ENCODE measurements at regions not wholly inside any gene's neighbourhood (a gene's known extent, or its start where the extent isn't known, plus 50 kb on each side); places are given as distances from the start of the nearest gene placed in this dataset.

- WGBS, 2 experiments (ENCODE audit: extremely low coverage in 1 of 2, insufficient coverage in 1 of 2, insufficient read length in 1 of 2, insufficient replicate concordance in 2 of 2, low coverage in 1 of 2, low lambda C conversion rate in 2 of 2, missing lambda C conversion rate in 1 of 2): 86% methylated on average over 3 of the region's 3 CpGs; no CpG with 5 or more reads in 1 of the 2 experiments
- H2BK20ac ChIP-seq (ENCODE audit: low read length): no peak overlapping the region
These were observed 494.5 kb upstream of the RGMA start for GRCh38 chr15:93583552-93583951.

More at GRCh38 chr15:93583552-93583951, 494.5 kb upstream of the RGMA start:
- Histone ChIP-seq H3K4me2 (ENCODE audit: insufficient read depth in 1 of 2, low read depth in 2 of 2, low read length in 2 of 2) (no peak overlapping the region), H3K27me3 (replicated peaks in 1 of 4; ENCODE audit: control insufficient read depth in 3 of 4, extremely low read depth in 1 of 4, insufficient read depth in 3 of 4, low read length in 3 of 4) (no peaks in the 10 kb centered on the region), H3K9ac (replicated peaks in 1 of 4; ENCODE audit: extremely low read depth in 1 of 4, low read depth in 3 of 4, low read length in 3 of 4) (no peak overlapping the region), H3K4ac (replicated peaks; ENCODE audit: insufficient read length, low read depth, low read length) (no peak overlapping the region), H4K8ac (ENCODE audit: extremely low read depth, insufficient read depth, low read length) (no peak overlapping the region), H2AFZ (ENCODE audit: low read length) (no peak overlapping the region), H2BK5ac (ENCODE audit: low read depth, low read length) (no peak overlapping the region), H4K5ac (ENCODE audit: insufficient read length, low read depth, low read length) (no peak overlapping the region), H3K56ac (replicated peaks; ENCODE audit: insufficient read length, low read depth, low read length) (no peak overlapping the region), H2AK5ac (ENCODE audit: low read depth, low read length) (no peak overlapping the region), H3K18ac (ENCODE audit: extremely low read depth, low read length) (no peak overlapping the region), H3K4me1 (replicated peaks in 1 of 4; ENCODE audit: control insufficient read depth in 3 of 4, insufficient read depth in 4 of 4, low read length in 3 of 4) (no peaks in the 10 kb centered on the region), H3K27ac (ENCODE audit: low read depth, low read length) (no peak overlapping the region), H4K91ac (replicated peaks; ENCODE audit: insufficient read length, low read length) (no peak overlapping the region), H3K4me3 (ENCODE audit: extremely low read depth in 1 of 4, insufficient read depth in 2 of 4, low read depth in 3 of 4, low read length in 4 of 4) (no peak overlapping the region), H4K20me1 (replicated peaks in 1 of 2; ENCODE audit: control insufficient read depth in 1 of 2, insufficient read depth in 2 of 2, low read length in 2 of 2) (no peaks in the 10 kb centered on the region), H3K9me3 (ENCODE audit: insufficient read depth in 2 of 2, low read depth in 1 of 2, low read length in 1 of 2) (no peaks in the 10 kb centered on the region), H3K23ac (ENCODE audit: insufficient read length) (no peak overlapping the region), H3K14ac (ENCODE audit: insufficient read length) (no peak overlapping the region), H2BK15ac (ENCODE audit: low read length) (no peak overlapping the region), H3K79me1 (ENCODE audit: low read depth, low read length) (no peaks in the 10 kb centered on the region), H3K36me3 (ENCODE audit: control insufficient read depth in 2 of 4, insufficient read depth in 4 of 4, low read length in 3 of 4) (no peaks in the 10 kb centered on the region), H3K79me2 (ENCODE audit: control insufficient read depth in 1 of 2, insufficient read depth in 2 of 2, low read length in 2 of 2) (no peaks in the 10 kb centered on the region), H2BK120ac (replicated peaks; ENCODE audit: low read depth, low read length) (no peak overlapping the region), H3K23me2 (ENCODE audit: low read depth, low read length) (no peaks in the 10 kb centered on the region), H2BK12ac (ENCODE audit: low read depth, low read length) (no peak overlapping the region)
- no peak for DNase-seq (ENCODE audit: low read depth in 1 of 2, low spot score in 2 of 2)
- ChIA-PET POLR2A (ENCODE audit: partially characterized antibody) (no interaction called here), CTCF (ENCODE audit: partially characterized antibody) (interaction anchor here (0.6 to 0.8 kb wide), 5 partner anchors 15 to 349 kb away, joined by 3 to 5 read pairs (median 3); no protein-coding TSS in a partner anchor)
- TF ChIP-seq CBX5 (IDR thresholded peaks at IDR 0.05; ENCODE audit: low read depth, low read length): no peak
- no peak for TF ChIP-seq TBP (IDR thresholded peaks at IDR 0.05; ENCODE audit: low read depth, low read length)
- TF ChIP-seq ASH2L (IDR thresholded peaks at IDR 0.05; ENCODE audit: low read length): no peak
- no peak for TF ChIP-seq SP4 (IDR thresholded peaks at IDR 0.05; ENCODE audit: low read length)
- no peak for TF ChIP-seq KDM5A (IDR thresholded peaks at IDR 0.05; ENCODE audit: low read length)
- TF ChIP-seq TCF12 (IDR thresholded peaks at IDR 0.05; ENCODE audit: low read depth, low read length): no peak
- TF ChIP-seq SIX5 (IDR thresholded peaks at IDR 0.05; ENCODE audit: low read depth, low read length): no peak
- no peak for TF ChIP-seq SAP30 (IDR thresholded peaks at IDR 0.05; ENCODE audit: insufficient read depth, insufficient replicate concordance, low read length)
- no peak for TF ChIP-seq RXRA (IDR thresholded peaks at IDR 0.05; ENCODE audit: insufficient read depth, low read depth, low read length)
- no peak for TF ChIP-seq BACH1 (IDR thresholded peaks at IDR 0.05; ENCODE audit: low read length)
- TF ChIP-seq KDM1A (IDR thresholded peaks at IDR 0.05; ENCODE audit: borderline replicate concordance, low read length): no peak
- no peak for FAIRE-seq

Data from H1 (cell line).